MM.1S (cell line): ENCODE measurements at regions not wholly inside any gene's neighbourhood (a gene's known extent, or its start where the extent isn't known, plus 50 kb on each side); places are given as distances from the start of the nearest gene placed in this dataset.

Source experiments
- DNase-seq: peaks from one replicate; pipeline ENCODE4 v3.0.0-alpha.2; 2015
- H2AFZ ChIP-seq: fragments of 300-600 bp; sonication (generic); 2 replicates; pipeline ENCODE4 v1.6.0; 2016; ENCODE audit warnings: antibody characterized with exemption, low read length
- H3F3A ChIP-seq: fragments of 300-600 bp; sonication (generic); 2 replicates; pipeline ENCODE4 v1.6.1; 2016; ENCODE audit warnings: mild to moderate bottlenecking, antibody characterized with exemption, low read length, moderate library complexity, mixed read lengths; ENCODE audit not compliant: insufficient read depth
- H3K27ac ChIP-seq: fragments of 300-600 bp; sonication (generic); 2 replicates; pipeline ENCODE4 v1.5.1; 2016; ENCODE audit warnings: mild to moderate bottlenecking, low read length
- H3K27me3 ChIP-seq: fragments of 300-600 bp; sonication (generic); replicated peaks from 2 replicates; pipeline ENCODE4 v1.6.0; 2016; ENCODE audit warnings: low read length; ENCODE audit not compliant: insufficient read depth
- H3K36me3 ChIP-seq: fragments of 300-600 bp; sonication (generic); replicated peaks from 2 replicates; pipeline ENCODE4 v1.6.1; 2016; ENCODE audit warnings: mild to moderate bottlenecking, low read length, mixed read lengths; ENCODE audit not compliant: insufficient read depth
- H3K4me1 ChIP-seq: fragments of 300-600 bp; sonication (generic); 2 replicates; pipeline ENCODE4 v1.6.1; 2016; ENCODE audit warnings: low read length, mixed read lengths
- H3K4me2 ChIP-seq: fragments of 300-600 bp; sonication (generic); 2 replicates; pipeline ENCODE4 v1.6.0; 2016; ENCODE audit warnings: low read depth, low read length
- H3K4me3 ChIP-seq: fragments of 300-600 bp; sonication (generic); 2 replicates; pipeline ENCODE4 v1.5.1; 2016; ENCODE audit warnings: low read length, mixed read lengths
- H3K79me2 ChIP-seq: fragments of 300-600 bp; sonication (generic); 2 replicates; pipeline ENCODE4 v1.6.1; 2016; ENCODE audit warnings: mixed run types, low read length, mixed read lengths
- H3K9ac ChIP-seq: fragments of 300-600 bp; sonication (generic); 2 replicates; pipeline ENCODE4 v1.6.1; 2016; ENCODE audit warnings: low read length, mixed read lengths
- H3K9me2 ChIP-seq: fragments of 300-600 bp; sonication (generic); replicated peaks from 2 replicates; pipeline ENCODE4 v1.6.1; 2016; ENCODE audit warnings: mild to moderate bottlenecking, low read length, mixed read lengths; ENCODE audit not compliant: insufficient read depth
- H3K9me3 ChIP-seq: fragments of 300-600 bp; sonication (generic); replicated peaks from 2 replicates; pipeline ENCODE4 v1.6.1; 2016; ENCODE audit warnings: mild to moderate bottlenecking, low read length, mixed read lengths; ENCODE audit not compliant: insufficient read depth
- H4K20me1 ChIP-seq: fragments of 300-600 bp; sonication (generic); 2 replicates; pipeline ENCODE4 v1.6.1; 2016; ENCODE audit warnings: mild to moderate bottlenecking, low read length, moderate library complexity, mixed read lengths; ENCODE audit not compliant: insufficient read depth
- CTCF ChIP-seq: fragments of 300-600 bp; sonication (generic); IDR thresholded peaks from 2 replicates; pipeline ENCODE4 v1.5.1; 2016; ENCODE audit warnings: antibody characterized with exemption, low read length, mixed read lengths
- EZH2 ChIP-seq: fragments of 300-600 bp; sonication (generic); optimal IDR thresholded peaks from 2 replicates; pipeline ENCODE3; 2017; ENCODE audit warnings: low read depth, mild to moderate bottlenecking, antibody characterized with exemption, low read length, mixed read lengths
- EZH2phosphoT487 ChIP-seq: fragments of 300-600 bp; sonication (generic); IDR thresholded peaks from 2 replicates; pipeline ENCODE4 v1.6.1; 2018; ENCODE audit warnings: antibody characterized with exemption, low read length

DNA sequence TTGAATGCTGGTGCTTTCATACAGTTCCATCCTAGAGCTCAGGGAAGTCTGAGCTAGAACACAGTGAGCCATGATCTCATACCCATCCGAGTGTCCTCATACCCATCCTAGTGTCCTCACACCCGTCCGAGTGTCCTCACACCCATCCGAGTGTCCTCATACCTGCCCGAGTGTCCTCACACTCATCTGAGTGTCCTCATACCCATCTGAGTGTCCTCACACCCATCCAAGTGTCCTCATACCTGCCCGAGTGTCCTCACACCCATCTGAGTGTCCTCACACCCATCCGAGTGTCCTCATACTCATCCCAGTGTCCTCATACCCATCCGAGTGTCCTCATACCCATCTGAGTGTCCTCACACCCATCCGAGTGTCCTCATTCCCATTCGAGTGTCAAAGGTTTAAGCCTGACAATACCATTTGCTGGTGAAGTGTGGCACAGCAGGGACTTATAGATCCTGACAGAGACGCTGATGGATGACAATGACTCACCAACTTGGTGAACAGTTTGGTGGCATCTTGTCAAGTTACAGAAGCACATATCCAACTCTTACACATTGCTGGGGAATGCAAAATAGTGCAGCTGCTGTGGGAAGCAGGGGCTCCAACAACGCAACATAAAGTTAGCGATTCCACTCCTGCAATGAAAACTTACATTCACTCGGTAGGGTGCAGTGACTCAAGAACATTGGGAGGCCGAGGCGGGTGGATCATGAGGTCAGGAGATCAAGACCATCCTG lies 77.0 kb upstream of the COL5A1 start:
- Histone ChIP-seq H3K36me3 (no peaks in the 10 kb centered on the region), H3K79me2 (no peaks in the 10 kb centered on the region), H2AFZ (no peak overlapping the region), H3K9me3 (no peaks in the 10 kb centered on the region), H3K27ac (no peak overlapping the region), H3K4me3 (no peak overlapping the region), H4K20me1 (no peaks in the 10 kb centered on the region), H3K27me3 (peaks cover 96% of the 10 kb centered on the region), H3F3A (no peaks in the 10 kb centered on the region), H3K4me2 (no peak overlapping the region), H3K9me2 (no peaks in the 10 kb centered on the region), H3K9ac (no peak overlapping the region), H3K4me1 (no peaks in the 10 kb centered on the region)
- DNase-seq: no peak
- no peak for TF ChIP-seq EZH2phosphoT487
- TF ChIP-seq CTCF: no peak
- TF ChIP-seq EZH2: no peak

- no peaks in the 10 kb centered on the region for H3K36me3 ChIP-seq
- H3F3A ChIP-seq: no peaks in the 10 kb centered on the region
- DNase-seq: no peak
- peaks cover 2% of the 10 kb centered on the region; the same call in 1 of the 2 replicates for H4K20me1 ChIP-seq
- H3K9me2 ChIP-seq: no peaks in the 10 kb centered on the region
- H3K4me3 ChIP-seq: no peak overlapping the region
- no peak overlapping the region for H3K9ac ChIP-seq
- H3K27me3 ChIP-seq: peaks cover 96% of the 10 kb centered on the region
- H3K4me1 ChIP-seq: no peaks in the 10 kb centered on the region
- H3K4me2 ChIP-seq: no peak overlapping the region
- H3K9me3 ChIP-seq: no peaks in the 10 kb centered on the region
- no peak overlapping the region for H2AFZ ChIP-seq
- H3K27ac ChIP-seq: no peak overlapping the region
- no peaks in the 10 kb centered on the region for H3K79me2 ChIP-seq
- TF ChIP-seq CTCF (no peak), EZH2 (no peak), EZH2phosphoT487 (no peak)
Observed at GRCh38 chr9:134565316-134565915, 76.2 kb upstream of the COL5A1 start.

DNA sequence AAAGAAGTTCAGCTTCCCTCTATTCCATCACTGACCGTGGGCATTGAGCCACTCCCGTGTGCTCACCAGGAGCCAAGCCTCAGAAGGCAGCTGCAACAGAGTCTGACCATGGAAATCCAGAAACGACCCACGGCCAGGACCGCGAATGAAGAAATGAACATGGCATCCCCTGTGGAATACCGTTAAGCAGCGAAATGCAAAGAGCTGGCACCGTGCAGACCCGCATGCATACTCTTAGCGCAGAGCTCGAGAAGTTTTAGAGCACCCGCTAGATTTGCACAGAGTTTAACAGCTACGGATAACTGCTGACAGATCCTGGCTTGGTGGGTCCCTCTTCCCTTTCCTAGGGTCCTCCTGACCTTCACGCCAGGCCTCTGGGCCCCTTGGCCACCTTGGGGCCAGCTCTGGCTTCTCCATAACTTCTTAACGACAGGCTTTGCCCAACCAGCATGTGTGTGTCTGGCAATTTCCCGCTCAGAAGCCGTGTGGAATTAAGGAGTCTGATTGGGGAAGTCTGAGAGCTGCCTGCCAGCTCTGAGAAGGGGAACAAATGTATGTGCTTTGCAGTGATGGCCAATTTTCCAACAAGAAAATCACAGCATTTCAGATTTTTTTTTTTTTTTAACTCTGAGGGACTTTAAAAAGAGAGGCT lies 75.3 kb upstream of the COL5A1 start:
- no peak overlapping the region for H2AFZ ChIP-seq
- peaks cover 2% of the 10 kb centered on the region; the same call in 1 of the 2 replicates for H4K20me1 ChIP-seq
- H3K27me3 ChIP-seq: peaks cover 97% of the 10 kb centered on the region
- no peaks in the 10 kb centered on the region for H3K36me3 ChIP-seq
- no peaks in the 10 kb centered on the region for H3K9me2 ChIP-seq
- H3F3A ChIP-seq: no peaks in the 10 kb centered on the region
- no peaks in the 10 kb centered on the region for H3K4me1 ChIP-seq
- no peak overlapping the region for H3K4me3 ChIP-seq
- no peak overlapping the region for H3K4me2 ChIP-seq
- H3K79me2 ChIP-seq: no peaks in the 10 kb centered on the region
- H3K27ac ChIP-seq: no peak overlapping the region
- TF ChIP-seq EZH2 (no peak), EZH2phosphoT487 (no peak), CTCF (no peak)
- no peaks in the 10 kb centered on the region for H3K9me3 ChIP-seq
- no peak for DNase-seq
- no peak overlapping the region for H3K9ac ChIP-seq
